GM12878 (cell line): ENCODE measurements at regions not wholly inside any gene's neighbourhood (a gene's known extent, or its start where the extent isn't known, plus 50 kb on each side); places are given as distances from the start of the nearest gene placed in this dataset.
A peak's percentile ranks its signal among the peaks of the same experiment; 100 is the strongest.

Source experiments
- ATAC-seq: fragments of 200-7000 bp; cut with Tn5 transposase; 3 replicates; pipeline ENCODE4 v1.9.1; 2020; ENCODE audit warnings: mild to moderate bottlenecking, moderate library complexity
- BruUV-seq: library from RNA; stranded (reverse); fragments of 400-500 nt; replicated peaks from 2 replicates; lab custom pipeline; 2021; lab: Mats Ljungman, UMichigan
- CTCF ChIA-PET: fragments of 300-600 bp; sonication (Branson Sonifier 250); formaldehyde crosslinking; extraction: SDS; loops from one replicate; lab custom pipeline; 2021; ENCODE audit warnings: inconsistent platforms; lab: Yijun Ruan, JAX
- POLR2A ChIA-PET: fragments of 350-600 bp; formaldehyde crosslinking; extraction: SDS; loops from one replicate; lab custom pipeline; 2021; ENCODE audit warnings: inconsistent platforms; lab: Charles Lee
- RAD21 ChIA-PET: fragments of 300-600 bp; sonication (Branson Sonifier 250); formaldehyde crosslinking; loops from one replicate; lab custom pipeline; 2023; ENCODE audit warnings: antibody characterized with exemption; ENCODE audit not compliant: unreplicated experiment; lab: Charles Lee
- SMC1A ChIA-PET: fragments of 300-600 bp; sonication (Branson Sonifier 250); formaldehyde crosslinking; loops from one replicate; lab custom pipeline; 2023; ENCODE audit not compliant: unreplicated experiment, uncharacterized antibody; lab: Charles Lee
- DNase-seq: peaks from one replicate; pipeline ENCODE4 v3.0.0-alpha.2; 2011; ENCODE audit warnings: low read depth, low spot score
- FAIRE-seq: peaks from 3 replicates; lab custom pipeline; 2011; peaks lifted over from hg19 to GRCh38; lab: Jason Lieb, UNC
- H2AFZ ChIP-seq: 2 replicates; pipeline ENCODE4 v1.6.0; 2011; ENCODE audit warnings: low read depth, low read length, control low read depth; ENCODE audit not compliant: control insufficient read depth
- H3K27ac ChIP-seq: 2 replicates; pipeline ENCODE4 v1.5.1; 2011; ENCODE audit warnings: control low read depth; ENCODE audit not compliant: control insufficient read depth, insufficient read depth
- H3K27me3 ChIP-seq, 2 experiments: replicated peaks in 1 of 2; 2 replicates each; pipeline versions ENCODE4 v1.6.0 to v1.6.1; 2011; ENCODE audit warnings: low read length in 1 of 2; ENCODE audit not compliant: control insufficient read depth in 2 of 2, insufficient read depth in 2 of 2
- H3K36me3 ChIP-seq, 2 experiments: 2 replicates each; pipeline ENCODE4 v1.5.1; 2011; ENCODE audit warnings: low read length in 1 of 2; ENCODE audit not compliant: control insufficient read depth in 2 of 2, insufficient read depth in 2 of 2
- H3K4me1 ChIP-seq: 2 replicates; pipeline ENCODE4 v1.6.1; 2011; ENCODE audit warnings: mild to moderate bottlenecking, low read length, moderate library complexity, mixed read lengths; ENCODE audit not compliant: control insufficient read depth, insufficient read depth
- H3K4me2 ChIP-seq: 2 replicates; pipeline ENCODE4 v1.6.0; 2011; ENCODE audit warnings: control low read depth; ENCODE audit not compliant: control insufficient read depth, insufficient read depth
- H3K4me3 ChIP-seq: fragments of 200-600 bp; sonication (generic); 2 replicates; pipeline ENCODE4 v1.5.1; 2016
- H3K79me2 ChIP-seq: 2 replicates; pipeline ENCODE4 v1.6.0; 2011; ENCODE audit warnings: low read length; ENCODE audit not compliant: control insufficient read depth, insufficient read depth
- H3K9ac ChIP-seq: 2 replicates; pipeline ENCODE4 v1.8.0; 2011; ENCODE audit warnings: low read length, control low read depth, mixed read lengths; ENCODE audit not compliant: control insufficient read depth, insufficient read depth
- H3K9me3 ChIP-seq: replicated peaks from 3 replicates; pipeline ENCODE4 v1.5.1; 2011; ENCODE audit warnings: mild to moderate bottlenecking, low read length; ENCODE audit not compliant: control insufficient read depth, insufficient read depth
- H4K20me1 ChIP-seq: 2 replicates; pipeline ENCODE4 v1.6.0; 2011; ENCODE audit not compliant: control insufficient read depth, insufficient read depth
- CREB1 ChIP-seq: IDR thresholded peaks from 2 replicates; pipeline ENCODE4 v1.6.1; 2012; ENCODE audit warnings: low read depth, mild to moderate bottlenecking, inconsistent platforms
- EED ChIP-seq: sonication (generic); IDR thresholded peaks from 2 replicates; pipeline ENCODE4 v1.6.1; 2016; ENCODE audit warnings: antibody characterized with exemption, low read depth
- ESRRA ChIP-seq: IDR thresholded peaks from 2 replicates; pipeline ENCODE4 v1.6.1; 2012; ENCODE audit warnings: mild to moderate bottlenecking, low read length, improper control_type of control experiment
- HDAC2 ChIP-seq: fragments of 200-600 bp; sonication (generic); IDR thresholded peaks from 2 replicates; pipeline ENCODE4 v1.6.1; 2017
- PAX8 ChIP-seq: fragments of 450-650 bp; IDR thresholded peaks from 2 replicates; pipeline ENCODE4 v1.6.1; 2017; ENCODE audit warnings: mild to moderate bottlenecking, moderate library complexity
- SIX5 ChIP-seq: IDR thresholded peaks from 2 replicates; pipeline ENCODE4 v1.6.1; 2011; ENCODE audit warnings: mild to moderate bottlenecking, low read depth, low read length, moderate library complexity; ENCODE audit not compliant: severe bottlenecking
- SREBF2 ChIP-seq: IDR thresholded peaks from 2 replicates; pipeline ENCODE4 v1.6.1; 2012; ENCODE audit warnings: mild to moderate bottlenecking, low read length
- TAF1 ChIP-seq: IDR thresholded peaks from 2 replicates; pipeline ENCODE4 v1.6.1; 2011; ENCODE audit warnings: mild to moderate bottlenecking, low read depth, low read length, borderline replicate concordance
- YY1 ChIP-seq: IDR thresholded peaks from 2 replicates; pipeline ENCODE4 v1.6.1; 2011; ENCODE audit warnings: low read depth, mild to moderate bottlenecking, low read length
- ZNF274 ChIP-seq: IDR thresholded peaks from one replicate; pipeline ENCODE4 v1.8.0; 2011; ENCODE audit not compliant: insufficient read length, insufficient read depth
- WGBS: methylation state at CpG from one replicate; pipeline ENCODE4 v1.1.6; 2016; ENCODE audit warnings: low lambda C conversion rate; ENCODE audit not compliant: insufficient replicate concordance, insufficient coverage; ENCODE audit errors: missing lambda C conversion rate; 5-methylcytosine and 5-hydroxymethylcytosine counted together
- in situ Hi-C: fragments of 300-500 bp; cut with MboI; formaldehyde crosslinking; loops from 9 replicates; pipeline ENCODE4 v1.14.3; 2018; ENCODE audit warnings: mixed read lengths
- intact Hi-C: fragments of 100-400 bp; cut with micrococcal nuclease; formaldehyde crosslinking; loops from one replicate; pipeline ENCODE4 v1.14.2; 2022; ENCODE audit not compliant: unreplicated experiment
- TF ChIP-seq, protein P1 (sequence below): IDR thresholded peaks from 2 replicates; pipeline ENCODE4 v1.6.1; 2012; ENCODE audit warnings: improper control_type of control experiment, low read depth, low read length; ENCODE audit not compliant: insufficient replicate concordance
- TF ChIP-seq, protein P2 (sequence below): fragments of 450-650 bp; IDR thresholded peaks from 2 replicates; pipeline ENCODE4 v1.6.1; 2017; ENCODE audit warnings: mild to moderate bottlenecking
- TF ChIP-seq, protein P3 (sequence below): fragments of 450-650 bp; formaldehyde crosslinking; IDR thresholded peaks from 2 replicates; pipeline ENCODE4 v1.4.0; 2022; ENCODE audit warnings: mild to moderate bottlenecking, moderate library complexity

DNA sequence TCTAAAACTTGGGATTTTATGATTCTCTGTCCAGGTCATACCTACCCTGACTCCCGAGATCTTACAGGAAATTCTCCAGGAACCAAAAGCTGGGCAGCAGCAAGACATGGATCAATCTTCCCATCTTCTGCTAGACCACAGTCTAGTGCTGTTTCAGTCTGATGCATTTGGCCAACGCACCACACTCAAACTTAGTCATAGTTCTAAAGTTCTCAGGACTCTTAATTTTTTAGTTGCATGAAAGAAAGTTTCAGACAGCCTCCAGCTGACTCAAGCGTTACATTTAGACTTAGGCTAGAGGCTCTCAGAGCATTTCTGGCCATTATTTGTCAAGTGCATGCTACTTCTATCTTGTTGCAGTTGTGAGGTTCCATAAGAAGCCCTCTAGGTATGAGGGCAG is 230.1 kb upstream of the CCDC150 start (continued):
- TF ChIP-seq, protein P1, sequence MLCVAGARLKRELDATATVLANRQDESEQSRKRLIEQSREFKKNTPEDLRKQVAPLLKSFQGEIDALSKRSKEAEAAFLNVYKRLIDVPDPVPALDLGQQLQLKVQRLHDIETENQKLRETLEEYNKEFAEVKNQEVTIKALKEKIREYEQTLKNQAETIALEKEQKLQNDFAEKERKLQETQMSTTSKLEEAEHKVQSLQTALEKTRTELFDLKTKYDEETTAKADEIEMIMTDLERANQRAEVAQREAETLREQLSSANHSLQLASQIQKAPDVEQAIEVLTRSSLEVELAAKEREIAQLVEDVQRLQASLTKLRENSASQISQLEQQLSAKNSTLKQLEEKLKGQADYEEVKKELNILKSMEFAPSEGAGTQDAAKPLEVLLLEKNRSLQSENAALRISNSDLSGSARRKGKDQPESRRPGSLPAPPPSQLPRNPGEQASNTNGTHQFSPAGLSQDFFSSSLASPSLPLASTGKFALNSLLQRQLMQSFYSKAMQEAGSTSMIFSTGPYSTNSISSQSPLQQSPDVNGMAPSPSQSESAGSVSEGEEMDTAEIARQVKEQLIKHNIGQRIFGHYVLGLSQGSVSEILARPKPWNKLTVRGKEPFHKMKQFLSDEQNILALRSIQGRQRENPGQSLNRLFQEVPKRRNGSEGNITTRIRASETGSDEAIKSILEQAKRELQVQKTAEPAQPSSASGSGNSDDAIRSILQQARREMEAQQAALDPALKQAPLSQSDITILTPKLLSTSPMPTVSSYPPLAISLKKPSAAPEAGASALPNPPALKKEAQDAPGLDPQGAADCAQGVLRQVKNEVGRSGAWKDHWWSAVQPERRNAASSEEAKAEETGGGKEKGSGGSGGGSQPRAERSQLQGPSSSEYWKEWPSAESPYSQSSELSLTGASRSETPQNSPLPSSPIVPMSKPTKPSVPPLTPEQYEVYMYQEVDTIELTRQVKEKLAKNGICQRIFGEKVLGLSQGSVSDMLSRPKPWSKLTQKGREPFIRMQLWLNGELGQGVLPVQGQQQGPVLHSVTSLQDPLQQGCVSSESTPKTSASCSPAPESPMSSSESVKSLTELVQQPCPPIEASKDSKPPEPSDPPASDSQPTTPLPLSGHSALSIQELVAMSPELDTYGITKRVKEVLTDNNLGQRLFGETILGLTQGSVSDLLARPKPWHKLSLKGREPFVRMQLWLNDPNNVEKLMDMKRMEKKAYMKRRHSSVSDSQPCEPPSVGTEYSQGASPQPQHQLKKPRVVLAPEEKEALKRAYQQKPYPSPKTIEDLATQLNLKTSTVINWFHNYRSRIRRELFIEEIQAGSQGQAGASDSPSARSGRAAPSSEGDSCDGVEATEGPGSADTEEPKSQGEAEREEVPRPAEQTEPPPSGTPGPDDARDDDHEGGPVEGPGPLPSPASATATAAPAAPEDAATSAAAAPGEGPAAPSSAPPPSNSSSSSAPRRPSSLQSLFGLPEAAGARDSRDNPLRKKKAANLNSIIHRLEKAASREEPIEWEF: peak; percentile 40
- TF ChIP-seq, protein P2, sequence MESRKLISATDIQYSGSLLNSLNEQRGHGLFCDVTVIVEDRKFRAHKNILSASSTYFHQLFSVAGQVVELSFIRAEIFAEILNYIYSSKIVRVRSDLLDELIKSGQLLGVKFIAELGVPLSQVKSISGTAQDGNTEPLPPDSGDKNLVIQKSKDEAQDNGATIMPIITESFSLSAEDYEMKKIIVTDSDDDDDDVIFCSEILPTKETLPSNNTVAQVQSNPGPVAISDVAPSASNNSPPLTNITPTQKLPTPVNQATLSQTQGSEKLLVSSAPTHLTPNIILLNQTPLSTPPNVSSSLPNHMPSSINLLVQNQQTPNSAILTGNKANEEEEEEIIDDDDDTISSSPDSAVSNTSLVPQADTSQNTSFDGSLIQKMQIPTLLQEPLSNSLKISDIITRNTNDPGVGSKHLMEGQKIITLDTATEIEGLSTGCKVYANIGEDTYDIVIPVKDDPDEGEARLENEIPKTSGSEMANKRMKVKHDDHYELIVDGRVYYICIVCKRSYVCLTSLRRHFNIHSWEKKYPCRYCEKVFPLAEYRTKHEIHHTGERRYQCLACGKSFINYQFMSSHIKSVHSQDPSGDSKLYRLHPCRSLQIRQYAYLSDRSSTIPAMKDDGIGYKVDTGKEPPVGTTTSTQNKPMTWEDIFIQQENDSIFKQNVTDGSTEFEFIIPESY: no peak
- TF ChIP-seq, all 136 proteins: peak for 20

DNA sequence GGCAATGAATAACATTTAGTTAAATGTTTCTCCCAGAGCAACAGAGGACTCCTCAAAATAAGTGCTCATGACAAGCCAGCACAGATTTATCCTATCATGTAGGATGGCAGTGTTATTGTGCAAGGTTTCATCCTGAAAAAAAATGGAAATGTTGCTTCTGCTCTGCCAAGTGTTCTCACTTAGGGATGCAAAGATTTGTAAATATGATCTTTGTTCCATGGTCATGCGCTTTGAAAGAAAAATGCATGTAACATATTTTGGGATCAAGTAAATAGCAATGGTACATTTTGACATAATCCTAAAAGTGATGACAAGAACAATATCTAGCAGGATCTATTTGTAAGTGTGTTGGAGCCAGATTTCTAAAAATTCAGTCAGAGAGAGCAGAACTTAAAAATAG is 229.5 kb upstream of the CCDC150 start:
- H3K4me3 ChIP-seq: peak overlapping the region; percentile 56; the same call in 1 of the 2 replicates
- 65% methylated on average over 1 of the region's 1 CpG for WGBS
- H3K9me3 ChIP-seq: no peaks in the 10 kb centered on the region; the same call in 2 of the 3 replicates
- no peak overlapping the region for H2AFZ ChIP-seq
- ChIA-PET POLR2A (interaction anchor here (1.9 kb wide), 1 partner anchor 11 kb away, joined by 9 read pairs; no protein-coding TSS in a partner anchor), CTCF (interaction anchor here (9.8 kb wide), 1 partner anchor 42 kb away, joined by 94 read pairs; no protein-coding TSS in a partner anchor), RAD21 (interaction anchor here (0.6 to 2.3 kb wide), 3 partner anchors 32 to 112 kb away, joined by 3 to 18 read pairs (median 5); no protein-coding TSS in a partner anchor), SMC1A (interaction anchor here (1.1 to 10.5 kb wide), 4 partner anchors 16 to 44 kb away, joined by 3 to 99 read pairs (median 4); no protein-coding TSS in a partner anchor)
- peak overlapping the region; percentile 65 for H3K4me2 ChIP-seq
- intact Hi-C loops: no loop called here
- in situ Hi-C loops: no loop called here
- peak overlapping the region; percentile 68 for H3K9ac ChIP-seq
- DNase-seq: no peak
- no TSS peak for BruUV-seq
- peaks cover 52% of the 10 kb centered on the region for H3K4me1 ChIP-seq
- no peaks in the 10 kb centered on the region for H3K27me3 ChIP-seq
- peaks cover 47% of the 10 kb centered on the region for H3K79me2 ChIP-seq
- no peak for ATAC-seq
- H3K27ac ChIP-seq: peak overlapping the region; percentile 71
- FAIRE-seq: no peak
- H3K36me3 ChIP-seq: no peaks in the 10 kb centered on the region
- no peaks in the 10 kb centered on the region for H4K20me1 ChIP-seq
- TF ChIP-seq HDAC2 (no peak), SIX5 (no peak), ZNF274 (no peak), SREBF2 (no peak), TAF1 (no peak), PAX8 (no peak), ESRRA (no peak), CREB1 (no peak), EED (no peak), YY1 (no peak)
- TF ChIP-seq, protein P3, sequence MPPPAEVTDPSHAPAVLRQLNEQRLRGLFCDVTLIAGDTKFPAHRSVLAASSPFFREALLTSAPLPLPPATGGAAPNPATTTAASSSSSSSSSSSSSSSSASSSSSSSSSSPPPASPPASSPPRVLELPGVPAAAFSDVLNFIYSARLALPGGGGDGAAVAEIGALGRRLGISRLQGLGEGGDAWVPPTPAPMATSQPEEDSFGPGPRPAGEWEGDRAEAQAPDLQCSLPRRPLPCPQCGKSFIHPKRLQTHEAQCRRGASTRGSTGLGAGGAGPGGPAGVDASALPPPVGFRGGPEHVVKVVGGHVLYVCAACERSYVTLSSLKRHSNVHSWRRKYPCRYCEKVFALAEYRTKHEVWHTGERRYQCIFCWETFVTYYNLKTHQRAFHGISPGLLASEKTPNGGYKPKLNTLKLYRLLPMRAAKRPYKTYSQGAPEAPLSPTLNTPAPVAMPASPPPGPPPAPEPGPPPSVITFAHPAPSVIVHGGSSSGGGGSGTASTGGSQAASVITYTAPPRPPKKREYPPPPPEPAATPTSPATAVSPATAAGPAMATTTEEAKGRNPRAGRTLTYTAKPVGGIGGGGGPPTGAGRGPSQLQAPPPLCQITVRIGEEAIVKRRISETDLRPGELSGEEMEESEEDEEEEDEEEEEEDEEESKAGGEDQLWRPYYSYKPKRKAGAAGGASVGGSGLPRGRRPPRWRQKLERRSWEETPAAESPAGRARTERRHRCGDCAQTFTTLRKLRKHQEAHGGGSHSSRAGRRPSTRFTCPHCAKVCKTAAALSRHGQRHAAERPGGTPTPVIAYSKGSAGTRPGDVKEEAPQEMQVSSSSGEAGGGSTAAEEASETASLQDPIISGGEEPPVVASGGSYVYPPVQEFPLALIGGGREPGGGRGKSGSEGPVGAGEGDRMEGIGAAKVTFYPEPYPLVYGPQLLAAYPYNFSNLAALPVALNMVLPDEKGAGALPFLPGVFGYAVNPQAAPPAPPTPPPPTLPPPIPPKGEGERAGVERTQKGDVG: no peak
